ENCODE measurements at regions not wholly inside any gene's neighbourhood (a gene's known extent, or its start where the extent isn't known, plus 50 kb on each side); places are given as distances from the start of the nearest gene placed in this dataset.

GRCh38 chr12:84484798-84485197 is 427.8 kb downstream of the SLC6A15 start:
- TF ChIP-seq POLR2AphosphoS5 (IDR thresholded peaks at IDR 0.05) (no peak), CTCF (IDR thresholded peaks at IDR 0.05) (no peak), EP300 (IDR thresholded peaks at IDR 0.05) (no peak)

Data from upper lobe of left lung (tissue), 4 donors.